ENCODE measurements at regions not wholly inside any gene's neighbourhood (a gene's known extent, or its start where the extent isn't known, plus 50 kb on each side); places are given as distances from the start of the nearest gene placed in this dataset.

- TF ChIP-seq CTCF (IDR thresholded peaks at IDR 0.05): no peak
- no peak for TF ChIP-seq RCOR1 (IDR thresholded peaks at IDR 0.05; ENCODE audit: low read depth, low read length)
- no peak for TF ChIP-seq MAX (IDR thresholded peaks at IDR 0.05)
- TF ChIP-seq RAD21 (conservative IDR thresholded peaks at IDR 0.05 in 1 of 2, IDR thresholded peaks at IDR 0.05 in 1 of 2): no peak
- TF ChIP-seq REST (IDR thresholded peaks at IDR 0.05): no peak
- TF ChIP-seq ESRRA (IDR thresholded peaks at IDR 0.05; ENCODE audit: borderline replicate concordance, low read length): no peak
- TF ChIP-seq SMC3 (IDR thresholded peaks at IDR 0.05): no peak
- no peak for TF ChIP-seq NPAS2 (CRISPR knock-in tag; IDR thresholded peaks at IDR 0.05; ENCODE audit: borderline replicate concordance)
These were observed 68.2 kb upstream of the WSCD2 start for GRCh38 chr12:108060903-108061302.

All from A549 (cell line).